Trophoblast cell (in vitro differentiated cells and primary cell): ENCODE measurements at regions not wholly inside any gene's neighbourhood (a gene's known extent, or its start where the extent isn't known, plus 50 kb on each side); places are given as distances from the start of the nearest gene placed in this dataset.

ENCODE experiments used
- DNase-seq, 2 donors: peaks; one replicate each; pipeline ENCODE4 v3.0.0-alpha.2; 2016
- H2AFZ ChIP-seq: 2 replicates; pipeline ENCODE4 v1.6.1; 2013; ENCODE audit warnings: low read length, moderate library complexity, mild to moderate bottlenecking; ENCODE audit not compliant: insufficient read depth, poor library complexity
- H2AK5ac ChIP-seq: 2 replicates; pipeline ENCODE4 v1.6.1; 2013; ENCODE audit warnings: mild to moderate bottlenecking, low read length
- H2BK120ac ChIP-seq: 2 replicates; pipeline ENCODE4 v1.6.1; 2013; ENCODE audit warnings: low read length, mild to moderate bottlenecking, moderate library complexity; ENCODE audit not compliant: insufficient read depth, poor library complexity
- H2BK12ac ChIP-seq: 2 replicates; pipeline ENCODE4 v1.6.1; 2013; ENCODE audit warnings: mild to moderate bottlenecking, low read length, moderate library complexity
- H2BK5ac ChIP-seq: 2 replicates; pipeline ENCODE4 v1.6.1; 2013; ENCODE audit warnings: low read length, low read depth, moderate library complexity, mild to moderate bottlenecking; ENCODE audit not compliant: poor library complexity
- H3K14ac ChIP-seq: 2 replicates; pipeline ENCODE4 v1.6.1; 2013; ENCODE audit warnings: mild to moderate bottlenecking, low read length
- H3K18ac ChIP-seq: 2 replicates; pipeline ENCODE4 v1.6.1; 2013; ENCODE audit warnings: mild to moderate bottlenecking, low read length
- H3K23ac ChIP-seq: 2 replicates; pipeline ENCODE4 v1.6.1; 2013; ENCODE audit warnings: low read length
- H3K27ac ChIP-seq: 2 replicates; pipeline ENCODE4 v1.5.1; 2013; ENCODE audit warnings: low read depth, mild to moderate bottlenecking, inconsistent platforms, low read length, moderate library complexity
- H3K27me3 ChIP-seq: 2 replicates; pipeline ENCODE4 v1.6.1; 2013; ENCODE audit warnings: inconsistent platforms, mild to moderate bottlenecking, low read length, moderate library complexity; ENCODE audit not compliant: insufficient read depth
- H3K36me3 ChIP-seq, 2 experiments: 1 replicate in 1 of 2; 2 replicates in 1 of 2; pipeline ENCODE4 v1.6.1; 2013; ENCODE audit warnings: low read length in 2 of 2, mild to moderate bottlenecking in 2 of 2, moderate library complexity in 1 of 2; ENCODE audit not compliant: insufficient read depth in 2 of 2, control insufficient read depth in 1 of 2
- H3K4ac ChIP-seq: 2 replicates; pipeline ENCODE4 v1.6.1; 2013; ENCODE audit warnings: low read depth, mild to moderate bottlenecking, low read length, moderate library complexity
- H3K4me1 ChIP-seq, 2 experiments: 1 replicate in 1 of 2; 2 replicates in 1 of 2; pipeline ENCODE4 v1.6.1; 2013; ENCODE audit warnings: low read length in 2 of 2, mild to moderate bottlenecking in 2 of 2, moderate library complexity in 1 of 2; ENCODE audit not compliant: insufficient read depth in 2 of 2, control insufficient read depth in 1 of 2
- H3K4me2 ChIP-seq: 2 replicates; pipeline ENCODE4 v1.6.1; 2013; ENCODE audit warnings: inconsistent platforms, mild to moderate bottlenecking, low read length, moderate library complexity
- H3K4me3 ChIP-seq: 2 replicates; pipeline ENCODE4 v1.5.1; 2013; ENCODE audit warnings: mild to moderate bottlenecking, low read depth, low read length, inconsistent platforms
- H3K79me1 ChIP-seq: one replicate; pipeline ENCODE4 v1.6.1; 2013; ENCODE audit warnings: low read length
- H3K79me2 ChIP-seq: 2 replicates; pipeline ENCODE4 v1.6.1; 2013; ENCODE audit warnings: low read length, mild to moderate bottlenecking; ENCODE audit not compliant: control insufficient read depth, insufficient read depth, poor library complexity
- H3K9ac ChIP-seq: 2 replicates; pipeline ENCODE4 v1.6.1; 2013; ENCODE audit warnings: mild to moderate bottlenecking, low read length
- H3K9me3 ChIP-seq: 2 replicates; pipeline ENCODE4 v1.6.1; 2013; ENCODE audit warnings: low read depth, mild to moderate bottlenecking, control low read depth, inconsistent platforms, low read length; ENCODE audit not compliant: insufficient read depth
- H4K12ac ChIP-seq: 2 replicates; pipeline ENCODE4 v1.6.1; 2013; ENCODE audit warnings: low read depth, mild to moderate bottlenecking, low read length, moderate library complexity
- H4K8ac ChIP-seq: 2 replicates; pipeline ENCODE4 v1.6.1; 2013; ENCODE audit warnings: low read depth, mild to moderate bottlenecking, low read length, moderate library complexity
- H4K91ac ChIP-seq: one replicate; pipeline ENCODE4 v1.6.1; 2013; ENCODE audit warnings: low read depth, mild to moderate bottlenecking, low read length, moderate library complexity
- WGBS: extraction: QIAGEN DNeasy Blood & Tissue Kit; methylation state at CpG from one replicate; pipeline ENCODE4 v1.1.7; 2013; ENCODE audit warnings: missing lambda C conversion rate; ENCODE audit not compliant: insufficient read length, insufficient coverage; ENCODE audit errors: extremely low coverage; 5-methylcytosine and 5-hydroxymethylcytosine counted together

DNA sequence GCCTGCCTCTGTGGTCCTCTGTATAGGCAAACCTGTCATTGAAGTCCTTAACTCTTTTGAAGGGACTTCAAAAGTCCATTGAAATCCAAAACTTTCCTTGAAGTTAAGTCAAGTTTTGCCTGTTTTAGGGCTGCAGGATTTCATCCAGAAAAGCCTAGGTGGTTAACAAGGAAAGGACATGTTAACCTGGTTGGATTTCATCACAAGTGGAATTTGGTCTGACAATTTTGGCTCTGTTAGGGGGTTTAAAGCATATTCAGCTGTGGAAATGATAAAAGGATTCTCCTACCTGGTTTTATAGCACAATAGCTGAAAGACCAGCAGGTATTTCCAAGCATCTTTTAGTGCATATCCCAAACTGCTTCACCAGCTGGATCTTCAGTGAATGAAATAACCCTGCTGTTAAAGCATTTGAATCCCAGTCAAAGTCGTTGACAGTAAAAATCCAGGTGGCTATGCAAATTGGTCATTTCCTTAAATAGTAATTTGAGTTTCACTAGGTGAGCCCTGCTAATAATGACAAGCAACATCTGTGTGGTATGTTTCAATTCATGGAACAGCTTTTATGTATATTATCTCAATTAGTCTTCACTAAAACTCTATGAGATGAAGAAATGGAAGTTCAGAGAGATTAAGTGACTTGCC, 400.5 kb downstream of the ETNK1 start:
- no peaks in the 10 kb centered on the region for H3K4me1 ChIP-seq
- no peak overlapping the region for H3K4ac ChIP-seq
- no peak overlapping the region for H2BK12ac ChIP-seq
- H3K9me3 ChIP-seq: no peaks in the 10 kb centered on the region
- no peak overlapping the region for H3K14ac ChIP-seq
- no peak overlapping the region for H2AK5ac ChIP-seq
- DNase-seq: no peak
- no peak overlapping the region for H3K4me2 ChIP-seq
- no peak overlapping the region for H3K9ac ChIP-seq
- no peak overlapping the region for H2BK120ac ChIP-seq
- no peak overlapping the region for H3K18ac ChIP-seq
- H2AFZ ChIP-seq: no peak overlapping the region
- no peaks in the 10 kb centered on the region for H3K79me1 ChIP-seq
- no peaks in the 10 kb centered on the region for H3K36me3 ChIP-seq
- H4K8ac ChIP-seq: no peak overlapping the region
- no peak overlapping the region for H2BK5ac ChIP-seq
- H3K27ac ChIP-seq: no peak overlapping the region
- no peaks in the 10 kb centered on the region for H3K79me2 ChIP-seq
- H3K27me3 ChIP-seq: no peaks in the 10 kb centered on the region
- WGBS: no CpG with 5 or more reads among the region's 1 CpG
- H4K91ac ChIP-seq: no peak overlapping the region
- no peak overlapping the region for H3K23ac ChIP-seq
- H3K4me3 ChIP-seq: no peak overlapping the region
- H4K12ac ChIP-seq: no peak overlapping the region

DNA sequence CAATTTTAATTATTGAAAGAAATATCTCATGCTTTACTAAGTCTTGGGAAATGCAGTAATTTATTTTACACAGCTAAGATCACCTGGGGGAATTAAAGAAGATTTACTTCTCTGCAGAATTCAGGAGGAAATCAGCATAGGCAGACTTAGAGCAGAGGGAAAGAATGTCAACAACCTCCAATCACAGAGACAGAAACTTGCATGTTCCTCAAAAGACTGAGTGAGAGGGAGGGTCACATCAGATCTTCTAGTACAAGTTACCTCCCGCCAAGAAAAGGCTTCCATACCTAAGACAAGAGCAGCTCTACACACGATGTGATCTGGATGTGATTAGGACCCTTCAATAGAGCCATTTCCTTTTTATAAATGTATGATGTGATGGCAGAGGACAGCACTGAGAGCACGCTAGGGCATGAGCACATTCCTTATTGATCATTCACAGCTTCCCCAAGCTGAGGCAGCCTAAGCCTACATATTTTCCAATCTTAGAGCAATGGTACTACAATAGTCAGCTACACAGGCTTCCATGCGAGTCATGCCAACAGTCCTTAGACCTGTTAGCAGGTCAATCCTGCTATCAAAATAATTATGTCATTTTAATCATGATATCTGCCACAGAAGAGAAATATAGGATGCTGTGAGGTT, 403.3 kb downstream of the ETNK1 start:
- H3K23ac ChIP-seq: no peak overlapping the region
- H3K79me1 ChIP-seq: no peaks in the 10 kb centered on the region
- no peak overlapping the region for H3K4me2 ChIP-seq
- no peak overlapping the region for H2AK5ac ChIP-seq
- no peak overlapping the region for H2BK5ac ChIP-seq
- no peak overlapping the region for H4K8ac ChIP-seq
- no CpG with 5 or more reads among the region's 4 CpGs for WGBS
- no peaks in the 10 kb centered on the region for H3K4me1 ChIP-seq
- no peak overlapping the region for H3K27ac ChIP-seq
- H3K4ac ChIP-seq: no peak overlapping the region
- no peaks in the 10 kb centered on the region for H3K36me3 ChIP-seq
- H3K4me3 ChIP-seq: no peak overlapping the region
- H3K27me3 ChIP-seq: no peaks in the 10 kb centered on the region
- H3K14ac ChIP-seq: no peak overlapping the region
- DNase-seq: no peak
- H2AFZ ChIP-seq: no peak overlapping the region
- no peak overlapping the region for H4K12ac ChIP-seq
- H2BK120ac ChIP-seq: no peak overlapping the region
- no peaks in the 10 kb centered on the region for H3K79me2 ChIP-seq
- no peak overlapping the region for H3K9ac ChIP-seq
- H3K18ac ChIP-seq: no peak overlapping the region
- no peak overlapping the region for H2BK12ac ChIP-seq
- no peaks in the 10 kb centered on the region for H3K9me3 ChIP-seq
- no peak overlapping the region for H4K91ac ChIP-seq

DNA sequence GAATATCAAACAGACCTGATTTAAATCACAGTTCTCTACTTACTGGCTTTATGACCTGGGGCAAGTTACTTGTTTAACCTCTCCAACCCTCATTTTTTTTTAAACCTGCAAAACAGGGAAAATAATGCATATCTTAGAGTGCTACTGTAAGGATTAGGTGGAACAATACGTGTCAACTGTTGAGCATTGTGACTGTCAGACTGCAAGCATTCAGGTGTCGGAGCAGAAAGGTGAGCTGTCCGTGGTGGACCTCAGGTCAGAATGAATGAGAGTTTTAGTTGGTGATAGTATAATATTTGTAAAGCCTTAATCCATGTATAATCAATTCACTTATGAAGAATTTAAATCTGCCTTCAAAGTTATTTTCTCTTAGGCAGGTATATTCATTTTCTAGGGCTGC, 404.2 kb downstream of the ETNK1 start:
- H3K4me2 ChIP-seq: no peak overlapping the region
- H3K79me2 ChIP-seq: no peaks in the 10 kb centered on the region
- H3K18ac ChIP-seq: no peak overlapping the region
- no peaks in the 10 kb centered on the region for H3K4me1 ChIP-seq
- no peak overlapping the region for H3K4me3 ChIP-seq
- H3K9ac ChIP-seq: no peak overlapping the region
- DNase-seq: no peak
- H2BK120ac ChIP-seq: no peak overlapping the region
- no peaks in the 10 kb centered on the region for H3K36me3 ChIP-seq
- H3K9me3 ChIP-seq: no peaks in the 10 kb centered on the region
- H4K91ac ChIP-seq: no peak overlapping the region
- H3K14ac ChIP-seq: no peak overlapping the region
- H3K27ac ChIP-seq: no peak overlapping the region
- H2AK5ac ChIP-seq: no peak overlapping the region
- WGBS: no CpG with 5 or more reads among the region's 3 CpGs
- H3K27me3 ChIP-seq: no peaks in the 10 kb centered on the region
- no peak overlapping the region for H4K12ac ChIP-seq
- no peak overlapping the region for H2BK5ac ChIP-seq
- no peaks in the 10 kb centered on the region for H3K79me1 ChIP-seq
- no peak overlapping the region for H3K23ac ChIP-seq
- no peak overlapping the region for H2AFZ ChIP-seq
- no peak overlapping the region for H2BK12ac ChIP-seq
- H4K8ac ChIP-seq: no peak overlapping the region
- H3K4ac ChIP-seq: no peak overlapping the region

DNA sequence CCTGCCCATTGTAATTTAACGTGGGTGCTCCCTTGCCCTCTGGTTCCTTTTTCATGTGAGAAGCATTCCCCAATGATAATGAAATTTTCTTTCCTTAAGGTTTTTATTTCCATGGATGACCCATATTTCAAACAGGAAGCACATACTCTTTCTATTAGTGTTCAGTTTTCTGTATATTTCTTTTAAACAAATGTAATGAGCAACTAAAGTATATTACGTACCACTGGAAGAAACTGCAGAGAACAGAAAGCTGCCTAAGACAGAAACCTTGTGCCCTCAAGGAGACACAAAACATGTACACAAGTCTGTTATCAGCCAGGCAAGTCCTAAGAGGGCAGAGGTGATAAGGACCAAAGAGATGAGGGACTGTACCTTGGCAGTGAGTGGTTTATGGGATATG, 414.9 kb downstream of the ETNK1 start:
- Histone ChIP-seq H2BK5ac (no peak overlapping the region), H3K4me2 (no peak overlapping the region), H3K9me3 (no peaks in the 10 kb centered on the region), H3K27me3 (no peaks in the 10 kb centered on the region), H3K79me1 (no peaks in the 10 kb centered on the region), H3K79me2 (no peaks in the 10 kb centered on the region), H2AFZ (no peak overlapping the region), H3K9ac (no peak overlapping the region), H3K4me3 (no peak overlapping the region), H2BK12ac (no peak overlapping the region), H4K8ac (no peak overlapping the region), H2AK5ac (no peak overlapping the region), H3K14ac (no peak overlapping the region), H3K23ac (no peak overlapping the region), H4K91ac (no peak overlapping the region), H3K4me1 (no peaks in the 10 kb centered on the region), H3K36me3 (no peaks in the 10 kb centered on the region), H3K18ac (no peak overlapping the region), H3K27ac (no peak overlapping the region), H4K12ac (no peak overlapping the region), H3K4ac (no peak overlapping the region), H2BK120ac (no peak overlapping the region)
- WGBS: no CpG with 5 or more reads among the region's 2 CpGs
- DNase-seq: no peak
